Prostate gland (tissue), 2 donors: ENCODE measurements at regions not wholly inside any gene's neighbourhood (a gene's known extent, or its start where the extent isn't known, plus 50 kb on each side); places are given as distances from the start of the nearest gene placed in this dataset.

ENCODE experiments used
- POLR2A ChIP-seq: fragments of 450-650 bp; IDR thresholded peaks from one replicate; pipeline ENCODE4 v1.6.1; 2016; ENCODE audit warnings: antibody characterized with exemption, mild to moderate bottlenecking
- TF ChIP-seq, protein P1 (sequence below), 4 experiments: fragments of 200-600 bp in 2 of 4; fragments of 450-650 bp in 2 of 4; sonication (generic) in 2 of 4; IDR thresholded peaks; 1 replicate in 3 of 4; 2 replicates in 1 of 4; pipeline ENCODE4 v1.5.1; 2016 to 2019; ENCODE audit warnings: antibody characterized with exemption in 4 of 4, mild to moderate bottlenecking in 2 of 4, moderate library complexity in 2 of 4

DNA sequence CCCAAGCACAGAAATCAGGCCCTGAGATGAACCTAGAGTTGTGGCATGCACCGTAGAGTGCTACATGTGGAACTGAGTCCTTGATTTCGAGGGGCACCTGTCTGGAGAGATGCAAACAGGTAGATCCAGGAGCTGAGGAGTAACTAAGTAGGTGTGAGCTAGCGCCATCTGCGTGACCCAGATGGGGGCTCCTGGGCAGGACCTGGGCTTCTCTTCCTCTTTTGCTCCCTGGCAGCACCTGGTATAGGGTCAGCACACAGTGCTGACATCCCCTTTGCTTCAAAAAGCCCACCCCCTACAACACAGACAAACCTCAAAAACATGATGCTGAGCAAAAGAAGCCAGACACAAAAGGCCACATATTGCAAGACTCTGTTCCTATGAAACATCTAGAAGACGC is 65.8 kb downstream of the PITPNM2 start:
- TF ChIP-seq POLR2A, result no peak
- TF ChIP-seq, protein P1, sequence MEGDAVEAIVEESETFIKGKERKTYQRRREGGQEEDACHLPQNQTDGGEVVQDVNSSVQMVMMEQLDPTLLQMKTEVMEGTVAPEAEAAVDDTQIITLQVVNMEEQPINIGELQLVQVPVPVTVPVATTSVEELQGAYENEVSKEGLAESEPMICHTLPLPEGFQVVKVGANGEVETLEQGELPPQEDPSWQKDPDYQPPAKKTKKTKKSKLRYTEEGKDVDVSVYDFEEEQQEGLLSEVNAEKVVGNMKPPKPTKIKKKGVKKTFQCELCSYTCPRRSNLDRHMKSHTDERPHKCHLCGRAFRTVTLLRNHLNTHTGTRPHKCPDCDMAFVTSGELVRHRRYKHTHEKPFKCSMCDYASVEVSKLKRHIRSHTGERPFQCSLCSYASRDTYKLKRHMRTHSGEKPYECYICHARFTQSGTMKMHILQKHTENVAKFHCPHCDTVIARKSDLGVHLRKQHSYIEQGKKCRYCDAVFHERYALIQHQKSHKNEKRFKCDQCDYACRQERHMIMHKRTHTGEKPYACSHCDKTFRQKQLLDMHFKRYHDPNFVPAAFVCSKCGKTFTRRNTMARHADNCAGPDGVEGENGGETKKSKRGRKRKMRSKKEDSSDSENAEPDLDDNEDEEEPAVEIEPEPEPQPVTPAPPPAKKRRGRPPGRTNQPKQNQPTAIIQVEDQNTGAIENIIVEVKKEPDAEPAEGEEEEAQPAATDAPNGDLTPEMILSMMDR (IDR thresholded peaks at IDR 0.05), result no peak
